GM19193 (cell line): ENCODE measurements at regions not wholly inside any gene's neighbourhood (a gene's known extent, or its start where the extent isn't known, plus 50 kb on each side); places are given as distances from the start of the nearest gene placed in this dataset.

Experiments
- POLR2A ChIP-seq: IDR thresholded peaks from 4 replicates; pipeline ENCODE4 v1.6.1; 2011; ENCODE audit not compliant: insufficient read depth, insufficient read length; ENCODE audit errors: extremely low read depth

DNA sequence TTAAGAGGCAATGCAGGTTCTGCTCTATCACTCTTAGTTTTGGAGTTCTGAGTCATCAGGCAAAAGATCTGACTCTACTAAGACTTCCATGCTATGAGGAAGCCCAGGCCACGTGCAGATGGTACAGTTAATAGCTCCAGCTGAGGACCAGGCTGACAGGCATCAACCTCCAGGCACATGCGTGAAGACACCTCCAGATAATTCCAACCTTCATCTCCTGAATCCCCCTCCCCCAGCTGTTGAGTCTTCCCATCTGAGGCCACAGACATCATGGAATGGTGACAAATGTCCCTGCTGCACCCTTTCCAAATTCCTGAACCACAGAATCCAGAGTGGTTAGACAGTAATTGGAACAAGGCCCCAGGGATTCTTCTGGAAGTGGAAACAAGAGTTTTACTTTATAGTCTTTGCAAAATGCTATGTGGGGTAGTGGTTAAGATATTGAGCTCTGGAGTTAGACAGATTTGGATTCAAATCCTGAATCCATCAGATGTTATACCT is 183.8 kb downstream of the KLF5 start:
- no peak for TF ChIP-seq POLR2A

DNA sequence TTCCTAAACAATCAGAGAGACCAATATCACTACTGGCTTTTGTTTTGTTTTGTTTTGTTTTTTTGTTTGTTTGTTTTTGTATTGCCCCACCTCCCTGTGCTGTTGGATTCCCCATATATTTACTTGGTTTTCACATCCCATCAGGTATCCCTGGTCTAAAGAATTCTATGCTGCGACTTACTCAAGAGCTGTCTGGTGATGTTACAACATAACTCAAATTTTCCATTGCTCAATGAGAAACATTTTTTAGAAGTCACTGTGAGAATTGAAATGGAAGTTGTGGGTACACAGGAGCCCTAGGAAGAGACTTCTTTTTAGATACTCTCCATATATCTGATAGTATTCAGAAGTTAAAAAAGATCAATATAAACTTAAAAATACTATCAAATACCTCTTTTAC is 181.4 kb downstream of the KLF5 start:
- TF ChIP-seq POLR2A, result no peak

DNA sequence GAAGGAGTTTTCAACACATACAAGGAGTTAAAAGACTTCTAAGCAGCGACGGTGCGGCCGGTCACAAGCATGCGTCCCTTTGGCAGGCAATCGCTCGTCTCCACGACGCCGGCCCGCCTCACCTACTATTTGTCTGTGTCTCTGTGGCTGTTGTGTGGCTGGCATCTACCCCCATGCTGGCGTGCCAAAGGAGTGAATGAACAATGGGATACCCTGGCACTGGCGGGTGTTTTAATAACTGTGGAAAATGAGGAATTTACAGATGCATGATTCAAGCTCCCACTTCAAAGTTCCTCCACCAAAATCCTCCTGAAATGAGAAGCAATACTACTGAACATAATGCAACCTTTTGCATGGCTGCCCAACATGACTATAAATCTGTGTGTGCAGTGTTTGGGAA is 176.6 kb downstream of the KLF5 start:
- TF ChIP-seq POLR2A, result no peak

DNA sequence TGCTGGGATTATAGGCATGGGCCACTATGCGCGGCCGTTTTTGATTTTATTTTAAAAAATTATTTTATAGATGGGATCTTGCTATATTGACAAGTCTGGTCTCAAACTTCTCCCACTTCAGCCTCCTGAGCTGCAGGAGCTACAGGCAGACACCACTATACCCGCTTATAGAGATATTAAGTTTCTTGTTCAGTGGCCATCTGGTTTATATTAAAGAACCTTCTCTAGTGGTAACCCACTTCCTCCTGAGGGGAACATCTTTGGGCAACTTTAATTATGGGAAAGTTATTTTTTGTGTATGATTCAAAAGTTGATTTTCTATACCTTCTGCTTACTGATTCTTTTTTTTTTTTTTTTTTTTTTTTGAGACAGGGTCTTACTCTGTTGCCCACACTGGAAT is 172.7 kb downstream of the KLF5 start:
- TF ChIP-seq POLR2A, result no peak

DNA sequence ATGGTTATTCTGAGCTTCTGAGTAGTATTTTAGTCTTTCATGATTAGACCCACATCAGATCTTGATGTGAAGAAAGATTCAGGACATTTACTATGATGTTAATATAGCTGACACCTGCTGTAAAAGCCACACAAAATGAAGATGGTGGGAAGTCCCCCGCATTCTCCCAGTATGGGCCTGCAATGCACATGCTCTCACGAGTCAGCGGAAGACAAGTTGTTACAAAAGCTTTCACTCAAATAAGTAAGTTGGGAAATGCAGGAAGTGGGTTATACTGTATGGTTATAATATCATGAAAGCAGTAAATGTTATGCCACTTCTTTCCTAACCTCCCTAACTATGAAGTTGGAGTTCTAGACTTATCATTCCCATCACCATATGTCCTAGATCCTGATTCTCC is 171.9 kb downstream of the KLF5 start:
- TF ChIP-seq POLR2A, result no peak

DNA sequence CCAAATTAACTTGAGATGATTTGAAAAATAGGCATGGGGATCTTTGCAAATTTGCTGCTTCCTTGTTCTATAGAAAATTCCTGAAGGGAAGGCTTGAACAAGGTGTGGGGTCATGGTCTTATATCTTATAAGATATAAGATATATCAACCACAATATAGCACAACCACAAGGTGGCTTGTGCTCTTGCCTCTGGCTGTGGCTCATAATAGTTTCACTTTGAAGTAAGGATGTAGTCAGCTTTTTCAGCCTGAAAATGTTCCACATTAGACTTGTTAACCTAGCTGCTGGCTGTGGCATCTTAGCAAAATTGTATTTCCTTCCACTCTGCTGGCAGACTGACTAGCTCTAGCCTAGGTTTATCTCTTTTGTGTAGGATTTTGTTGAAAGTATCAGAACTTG is 169.7 kb downstream of the KLF5 start:
- no peak for TF ChIP-seq POLR2A

DNA sequence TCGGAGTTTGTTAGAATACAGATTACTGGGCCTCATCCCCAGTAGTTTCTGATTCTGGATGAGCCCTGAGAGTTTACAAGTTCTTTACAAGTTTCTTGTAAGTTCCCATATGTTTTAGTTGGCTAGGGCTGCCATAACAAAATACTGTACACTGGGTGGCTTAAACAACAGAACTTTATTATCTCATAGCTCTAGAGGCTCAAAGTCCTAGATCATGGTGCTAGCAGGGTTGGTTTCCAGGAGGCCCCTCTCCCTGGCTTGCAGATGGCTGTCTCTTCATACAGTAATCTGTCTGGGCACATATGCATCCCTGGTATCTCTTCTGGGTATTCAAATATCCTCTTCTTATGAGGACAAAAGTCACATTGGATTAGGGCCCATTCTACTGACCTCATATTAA is 167.2 kb downstream of the KLF5 start:
- TF ChIP-seq POLR2A, result no peak

DNA sequence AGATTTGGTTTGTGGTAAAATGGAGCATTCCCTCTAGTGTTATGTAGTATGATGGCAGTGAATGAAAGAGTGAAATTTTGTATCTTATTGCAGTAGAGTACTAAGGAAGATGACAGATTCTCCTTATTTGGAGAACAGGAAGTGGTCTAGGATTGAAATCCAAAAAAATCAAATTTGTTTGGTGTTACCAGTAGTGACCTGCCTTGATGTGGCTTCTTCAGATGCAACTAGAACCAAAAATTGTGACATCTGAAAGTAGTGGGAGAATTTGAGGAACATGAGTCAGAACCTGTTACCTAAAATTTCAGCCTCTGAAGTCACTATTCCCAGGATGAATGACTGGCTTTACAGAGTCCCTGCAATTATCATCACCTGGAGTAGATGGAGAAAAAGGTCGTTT is 165.9 kb downstream of the KLF5 start:
- TF ChIP-seq POLR2A, result no peak

DNA sequence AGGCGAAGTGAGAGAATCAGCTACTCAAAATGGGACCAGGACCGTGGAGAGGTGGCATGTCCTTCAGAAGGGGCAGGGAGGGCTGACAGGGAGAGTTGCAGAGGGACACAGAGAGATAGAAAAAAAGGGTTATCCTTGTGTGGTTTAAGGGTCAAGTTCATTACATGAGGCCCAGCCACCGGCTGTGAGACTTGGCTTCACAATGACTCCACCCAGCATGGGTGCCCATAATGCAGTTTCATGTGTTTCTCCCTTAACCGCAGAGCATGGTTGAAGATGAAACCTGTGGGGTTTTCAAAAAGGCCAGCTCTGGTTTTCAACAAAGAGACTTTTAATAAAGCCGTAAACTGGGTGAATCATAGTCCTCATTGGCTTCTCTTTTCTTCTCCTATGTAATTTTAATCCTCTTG is 164.6 kb downstream of the KLF5 start:
- no peak for TF ChIP-seq POLR2A

DNA sequence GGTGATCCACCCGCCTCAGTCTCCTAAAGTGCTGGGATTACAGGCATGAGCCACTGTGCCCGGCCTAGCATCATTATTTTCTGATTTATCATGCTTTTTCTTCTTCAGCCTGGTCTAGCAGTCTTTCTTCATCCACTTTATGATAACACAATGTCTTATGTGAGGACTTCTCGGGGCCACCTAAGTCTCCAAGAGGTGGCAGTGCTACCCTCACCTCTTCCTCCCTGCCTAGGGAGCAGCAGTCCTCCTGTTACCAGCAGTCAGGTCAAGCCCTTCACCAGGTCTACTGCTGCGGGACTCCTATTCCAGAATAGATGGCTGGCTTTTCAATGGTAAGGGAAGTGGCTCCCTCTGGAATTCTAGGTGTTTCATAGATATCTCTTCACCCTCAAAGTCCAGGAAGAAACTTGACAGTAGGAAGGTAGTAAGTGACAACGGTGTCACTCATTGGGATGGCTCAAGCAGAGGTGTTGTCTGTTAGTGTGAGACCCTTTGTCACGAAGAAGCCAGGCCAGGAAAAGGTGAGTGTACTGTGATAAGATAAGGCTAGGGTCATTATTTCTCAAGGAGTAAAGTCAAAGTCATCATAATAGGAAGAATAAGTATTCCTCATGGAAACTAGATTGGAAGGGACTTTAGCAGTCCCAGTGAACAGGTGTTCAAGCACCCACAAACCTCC is 164.0 kb downstream of the KLF5 start:
- TF ChIP-seq POLR2A, result no peak

DNA sequence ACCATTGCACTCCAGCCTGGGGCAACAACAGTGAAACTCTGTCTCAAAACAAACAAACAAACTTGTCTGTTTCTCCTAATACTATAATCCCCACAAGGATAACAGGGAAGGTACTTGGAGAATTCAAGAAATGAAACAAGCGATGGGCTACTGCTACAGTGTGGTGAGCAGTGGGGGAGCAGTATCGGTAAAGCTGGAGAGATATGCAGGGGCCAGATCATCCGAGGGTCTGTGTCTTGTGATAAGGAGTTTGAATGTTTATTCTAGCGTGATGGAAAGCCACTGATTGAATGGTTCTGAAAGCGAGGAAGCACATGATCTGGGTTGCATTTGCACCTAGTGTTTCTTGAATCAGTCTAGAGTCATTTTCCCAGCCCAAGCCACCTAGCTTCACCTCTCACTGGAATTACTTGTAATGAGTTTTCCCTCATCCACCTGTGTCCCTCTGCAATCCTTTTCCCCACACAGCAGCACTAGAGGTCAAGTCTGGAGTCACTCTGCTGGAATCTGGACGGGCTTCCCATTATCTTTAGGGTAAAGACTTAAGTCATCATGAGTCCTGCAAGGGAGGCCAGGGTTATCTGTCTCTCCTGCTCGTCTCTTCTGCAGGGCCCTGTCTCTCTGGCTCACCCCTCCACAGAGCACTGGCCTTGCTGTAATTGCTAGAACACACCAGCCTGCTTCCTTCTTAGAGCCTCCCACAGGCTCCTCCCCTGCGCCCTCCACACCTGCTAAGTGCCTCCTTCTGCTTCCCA is 162.3 kb downstream of the KLF5 start:
- no peak for TF ChIP-seq POLR2A

DNA sequence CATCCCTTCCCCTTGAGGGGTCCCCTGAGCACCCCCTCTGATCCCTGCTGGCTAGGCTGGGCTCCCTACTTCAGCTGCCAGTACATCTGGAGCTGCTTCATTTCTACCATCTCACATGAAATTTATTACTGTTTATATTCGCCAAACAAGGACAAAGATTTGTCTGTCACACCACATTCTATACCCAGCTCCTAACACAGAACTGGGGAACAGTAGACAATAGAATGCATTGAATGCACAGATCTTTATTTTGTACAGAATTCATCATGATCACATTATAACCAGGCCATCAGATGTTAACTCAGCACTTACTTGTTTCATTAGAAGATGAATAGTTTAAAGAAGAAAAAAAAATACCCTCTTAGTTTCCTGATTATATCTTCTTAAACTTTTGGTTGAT is 159.4 kb downstream of the KLF5 start:
- TF ChIP-seq POLR2A, result no peak

DNA sequence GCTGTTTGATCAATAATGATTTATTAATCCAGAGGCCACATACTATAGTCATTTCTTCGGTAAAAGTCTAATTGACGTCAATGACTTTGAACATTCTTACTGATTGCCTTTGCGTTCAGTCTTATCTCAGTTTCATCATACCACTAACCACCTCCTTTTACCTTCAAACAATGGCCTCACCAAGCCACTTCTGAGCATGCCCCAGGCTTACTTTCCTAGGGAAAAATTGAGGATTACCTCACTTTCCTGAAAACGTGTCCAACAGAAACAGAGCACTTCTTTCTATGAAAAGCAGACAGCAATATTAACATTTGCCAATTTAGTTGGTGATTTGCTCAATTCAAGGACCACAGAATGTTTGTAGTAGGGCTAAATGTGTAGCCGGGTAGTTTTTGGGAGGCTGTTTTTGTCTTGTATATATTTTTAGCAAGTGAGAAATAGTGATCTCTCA is 157.6 kb downstream of the KLF5 start:
- no peak for TF ChIP-seq POLR2A

DNA sequence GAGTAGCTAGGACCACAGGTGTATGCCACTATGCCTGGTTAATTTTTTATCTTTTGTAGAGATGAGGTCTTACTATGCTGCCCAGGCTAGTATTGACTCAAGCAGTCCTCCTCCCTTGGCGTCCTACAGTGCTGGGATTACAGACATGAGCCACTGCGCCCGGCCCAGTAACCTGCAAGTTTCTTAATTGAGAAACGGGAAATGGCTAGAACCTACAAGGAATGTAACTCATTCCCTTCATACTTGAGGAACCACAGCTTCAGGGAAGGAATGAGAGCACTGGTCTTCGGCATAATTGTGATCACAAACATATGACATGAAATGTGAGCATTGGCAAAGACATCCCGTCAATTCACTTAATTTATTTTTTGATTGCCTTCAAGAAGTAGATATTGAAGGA is 157.0 kb downstream of the KLF5 start:
- no peak for TF ChIP-seq POLR2A

DNA sequence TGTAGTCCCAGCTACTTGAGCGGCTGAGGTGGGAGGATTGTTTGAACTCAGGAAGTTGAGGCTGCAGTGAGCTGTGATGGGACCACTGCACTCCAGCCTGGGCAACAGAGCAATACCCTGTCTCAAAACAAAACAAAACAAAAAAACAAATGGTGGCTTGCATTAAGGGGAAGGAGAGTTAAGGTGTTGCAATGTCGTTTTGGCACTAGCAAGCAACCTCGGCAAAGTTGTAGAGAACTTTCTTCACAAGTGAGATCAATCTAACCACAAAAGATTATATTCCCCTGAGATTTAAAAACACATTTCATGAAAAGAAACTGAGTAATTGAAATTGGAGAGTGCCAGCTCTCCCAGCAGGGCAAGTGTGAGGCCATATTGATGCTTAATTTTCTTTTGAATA is 153.7 kb downstream of the KLF5 start:
- no peak for TF ChIP-seq POLR2A

DNA sequence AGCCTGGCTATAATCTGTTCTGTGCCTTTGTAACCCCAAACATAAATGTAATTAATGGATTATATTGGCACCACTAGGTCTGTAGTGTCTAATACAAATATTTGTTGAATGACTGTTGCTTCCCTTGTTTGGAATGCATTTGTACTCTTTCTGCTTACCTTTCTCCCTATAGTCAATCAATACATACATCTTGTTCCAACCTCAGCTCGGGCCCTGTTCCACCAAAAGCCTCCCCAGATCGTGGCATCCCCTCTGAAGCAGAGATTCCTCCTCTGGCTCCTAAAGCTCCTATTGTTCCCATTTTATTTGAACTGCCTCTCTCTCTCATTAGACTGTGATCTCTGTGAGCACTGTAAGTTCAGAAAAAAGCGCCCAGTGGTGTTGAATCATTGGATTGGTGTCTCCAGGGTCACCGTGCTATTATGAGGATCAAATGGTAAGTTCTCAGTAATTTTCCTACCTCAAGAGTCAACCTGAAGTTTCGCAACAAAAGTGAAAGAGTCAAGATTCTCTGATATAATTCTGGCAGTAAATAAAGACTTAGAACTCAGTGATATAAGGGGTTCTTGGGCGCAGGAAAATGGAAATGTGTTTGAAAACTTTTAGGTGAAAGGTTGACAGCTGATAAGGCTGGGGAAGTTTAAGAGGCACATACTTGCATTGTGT is 151.5 kb downstream of the KLF5 start:
- TF ChIP-seq POLR2A, result no peak
